GM20000 (cell line): ENCODE measurements at regions not wholly inside any gene's neighbourhood (a gene's known extent, or its start where the extent isn't known, plus 50 kb on each side); places are given as distances from the start of the nearest gene placed in this dataset.
"Not testable (repeated sequence)": the region's sequence is repeated elsewhere in the genome, so short reads cannot be mapped to it uniquely, and the experiment has no call there.

Experiments
- DNase-seq: peaks from one replicate; pipeline ENCODE4 v3.0.0; 2012; ENCODE audit warnings: low spot score
- TF ChIP-seq, protein P1 (sequence below): IDR thresholded peaks from 2 replicates; pipeline ENCODE4 v1.5.1; 2012; ENCODE audit warnings: mild to moderate bottlenecking, control low read depth; ENCODE audit errors: extremely low read depth, missing control alignments

DNA sequence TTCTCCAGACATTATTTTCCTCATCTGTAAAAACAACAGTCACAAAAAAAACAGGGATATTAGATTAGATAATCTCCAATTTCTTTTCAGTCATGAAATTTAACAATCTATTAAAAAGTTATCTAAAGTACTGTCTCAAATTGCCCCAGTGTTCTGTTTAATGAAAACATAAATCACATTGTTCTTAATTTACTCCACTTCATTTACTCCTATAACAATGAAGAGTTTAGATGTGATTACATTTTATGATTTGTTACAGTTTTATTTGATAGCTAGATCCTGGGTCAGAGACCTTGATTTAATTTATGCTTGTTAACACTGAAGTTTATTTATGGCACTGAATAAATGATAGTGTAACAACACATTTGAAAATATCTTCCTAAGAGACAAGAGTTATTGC is 230.2 kb upstream of the TRPC4 start:
- TF ChIP-seq, protein P1, sequence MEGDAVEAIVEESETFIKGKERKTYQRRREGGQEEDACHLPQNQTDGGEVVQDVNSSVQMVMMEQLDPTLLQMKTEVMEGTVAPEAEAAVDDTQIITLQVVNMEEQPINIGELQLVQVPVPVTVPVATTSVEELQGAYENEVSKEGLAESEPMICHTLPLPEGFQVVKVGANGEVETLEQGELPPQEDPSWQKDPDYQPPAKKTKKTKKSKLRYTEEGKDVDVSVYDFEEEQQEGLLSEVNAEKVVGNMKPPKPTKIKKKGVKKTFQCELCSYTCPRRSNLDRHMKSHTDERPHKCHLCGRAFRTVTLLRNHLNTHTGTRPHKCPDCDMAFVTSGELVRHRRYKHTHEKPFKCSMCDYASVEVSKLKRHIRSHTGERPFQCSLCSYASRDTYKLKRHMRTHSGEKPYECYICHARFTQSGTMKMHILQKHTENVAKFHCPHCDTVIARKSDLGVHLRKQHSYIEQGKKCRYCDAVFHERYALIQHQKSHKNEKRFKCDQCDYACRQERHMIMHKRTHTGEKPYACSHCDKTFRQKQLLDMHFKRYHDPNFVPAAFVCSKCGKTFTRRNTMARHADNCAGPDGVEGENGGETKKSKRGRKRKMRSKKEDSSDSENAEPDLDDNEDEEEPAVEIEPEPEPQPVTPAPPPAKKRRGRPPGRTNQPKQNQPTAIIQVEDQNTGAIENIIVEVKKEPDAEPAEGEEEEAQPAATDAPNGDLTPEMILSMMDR = no peak
- no peak for DNase-seq

DNA sequence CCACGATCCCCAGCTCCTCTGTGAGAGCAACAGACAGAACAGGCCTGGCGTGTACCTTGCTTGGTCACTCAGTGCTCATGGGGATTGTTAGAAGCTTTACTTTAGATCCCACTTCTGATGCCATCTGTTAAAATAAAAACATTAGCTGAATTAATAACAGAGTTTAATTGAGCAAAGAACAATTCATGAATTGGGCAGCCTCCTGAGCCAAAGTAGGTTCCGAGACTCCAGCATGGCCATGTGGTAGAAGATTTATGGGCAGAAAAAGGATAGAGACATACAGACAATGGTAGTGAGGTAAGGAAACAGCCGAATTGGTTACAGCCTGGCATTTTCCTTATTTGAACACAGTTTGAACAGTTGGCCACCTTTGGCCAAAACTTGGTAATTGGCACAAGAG is 223.9 kb upstream of the TRPC4 start:
- TF ChIP-seq, protein P1 = no peak
- DNase-seq = no peak

DNA sequence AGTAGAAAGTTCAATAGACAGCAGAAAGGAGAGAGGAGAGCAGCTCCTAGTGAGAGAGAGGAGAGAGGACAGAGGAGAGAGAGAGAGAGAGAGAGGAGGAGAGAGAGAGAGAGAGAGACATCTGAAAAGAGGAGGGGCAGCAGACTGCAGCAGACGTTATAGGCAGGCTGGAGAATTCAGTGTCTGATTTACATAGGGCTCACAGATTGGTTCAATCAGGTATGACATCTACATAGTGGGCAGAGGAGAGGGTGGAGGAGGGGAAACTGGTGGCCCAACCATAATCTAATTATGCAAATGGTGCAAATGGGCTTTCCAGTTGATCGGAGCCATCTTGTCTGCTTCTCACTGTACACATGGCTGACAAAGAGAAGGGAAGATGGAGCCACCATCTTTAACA is 221.3 kb upstream of the TRPC4 start:
- DNase-seq = no peak
- TF ChIP-seq, protein P1 = no peak

DNA sequence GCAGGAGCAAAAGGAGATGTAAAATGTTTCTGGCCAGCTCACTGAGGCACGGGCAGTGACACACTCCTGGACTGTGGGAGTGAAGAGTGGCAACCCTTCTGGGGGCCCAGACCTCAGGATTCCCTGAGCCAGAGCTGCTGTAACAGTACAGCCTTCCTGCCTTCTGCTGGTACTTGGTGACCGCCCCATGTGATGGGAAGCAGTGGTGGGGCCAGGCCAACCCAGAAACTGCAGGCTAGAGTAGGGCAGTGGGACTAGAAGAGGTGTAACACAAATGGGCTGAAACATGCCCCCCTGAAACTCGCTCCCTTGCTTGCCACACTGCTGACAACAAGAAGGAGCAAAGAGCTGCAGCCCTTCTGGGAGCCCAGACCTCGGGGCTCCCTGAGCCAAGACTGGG is 217.1 kb upstream of the TRPC4 start:
- TF ChIP-seq, protein P1 = no peak
- DNase-seq = no peak

DNA sequence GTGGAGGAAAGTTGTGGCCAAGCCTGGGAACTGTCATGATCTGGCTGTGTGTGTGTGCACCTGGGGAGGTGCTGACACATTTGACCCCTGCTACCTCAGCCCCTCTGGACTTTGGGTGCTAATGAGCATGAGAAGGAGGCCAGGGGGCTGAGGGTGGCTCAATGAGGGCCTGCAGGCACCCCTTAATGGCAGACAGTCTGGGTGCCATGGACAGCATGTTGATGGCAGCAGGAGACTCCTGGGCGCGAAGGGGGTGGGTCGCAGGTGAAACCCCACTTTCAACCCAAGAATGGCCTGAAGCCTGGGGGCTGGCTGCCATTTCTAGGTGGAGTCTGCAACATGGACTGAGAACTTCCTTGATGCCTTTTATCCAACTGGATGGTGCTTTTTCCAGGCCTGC is 216.4 kb upstream of the TRPC4 start:
- TF ChIP-seq, protein P1 = no peak
- DNase-seq = no peak

DNA sequence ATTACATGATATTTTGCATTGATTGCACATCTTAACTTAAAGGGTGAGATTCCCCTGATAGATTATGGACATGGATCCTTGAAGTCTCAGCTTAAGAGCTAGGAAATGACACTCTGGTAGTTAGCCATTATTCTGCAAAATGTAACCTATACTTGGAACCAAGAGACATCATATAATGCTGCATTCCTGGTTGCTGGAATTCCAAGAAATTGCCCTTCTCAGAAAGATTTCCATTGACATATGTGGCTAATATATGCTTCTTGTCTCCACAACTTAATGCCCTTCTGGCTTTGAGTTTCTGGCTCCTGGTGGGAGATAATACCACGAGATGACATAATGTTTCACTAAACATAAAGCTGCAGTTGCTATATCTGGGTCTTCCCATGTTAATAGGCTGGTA is 204.4 kb upstream of the TRPC4 start:
- TF ChIP-seq, protein P1 = no peak
- no peak for DNase-seq

DNA sequence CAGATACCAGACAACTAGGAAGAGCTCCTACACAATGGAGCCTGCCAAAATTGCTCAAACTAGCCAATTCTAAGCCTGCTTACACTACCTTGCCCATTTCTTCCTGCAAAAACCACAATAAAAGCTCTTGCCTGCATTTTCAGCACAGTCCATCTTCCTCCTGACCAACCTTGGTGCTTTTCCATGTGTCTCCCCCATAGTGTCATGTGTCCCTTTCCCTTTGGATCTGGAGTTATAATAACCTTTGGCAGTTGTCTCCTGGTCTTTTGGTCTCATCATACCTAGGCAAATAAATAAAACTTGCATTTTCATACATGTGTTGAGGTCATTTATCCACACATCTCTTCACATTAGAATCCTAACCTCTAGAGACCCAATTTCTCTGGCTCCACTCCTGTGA is 203.1 kb upstream of the TRPC4 start:
- DNase-seq = no peak
- TF ChIP-seq, protein P1 = no peak

DNA sequence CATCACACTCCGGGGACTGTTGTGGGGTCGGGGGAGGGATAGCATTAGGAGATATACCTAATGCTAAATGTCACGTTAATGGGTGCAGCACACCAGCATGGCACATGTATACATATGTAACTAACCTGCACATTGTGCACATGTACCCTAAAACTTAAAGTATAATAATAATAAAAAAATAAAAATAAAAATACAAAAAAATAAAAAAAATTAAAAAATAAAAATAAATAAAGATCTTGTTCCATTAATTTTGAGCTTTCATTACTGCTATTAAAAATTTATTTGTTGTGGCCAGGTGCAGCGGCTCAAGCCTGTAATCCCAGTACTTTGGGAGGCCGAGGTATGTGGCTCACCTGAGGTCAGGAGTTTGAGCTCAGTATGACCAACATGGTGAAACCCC is 201.8 kb upstream of the TRPC4 start:
- not testable (repeated sequence) for DNase-seq
